Psoas muscle (tissue), 7 donors: ENCODE measurements at regions not wholly inside any gene's neighbourhood (a gene's known extent, or its start where the extent isn't known, plus 50 kb on each side); places are given as distances from the start of the nearest gene placed in this dataset.

Source experiments
- ATAC-seq, 4 donors: fragments of 200-7000 bp; cut with Tn5 transposase; one replicate each; pipeline ENCODE4 v1.9.1; 2020; ENCODE audit warnings: moderate library complexity in 3 of 4, mild to moderate bottlenecking in 2 of 4
- DNase-seq, 2 donors: peaks; one replicate each; pipeline ENCODE4 v3.0.0-alpha.2; 2020
- H3K27ac ChIP-seq: fragments of 200-600 bp; one replicate; pipeline ENCODE4 v1.8.0; 2022
- H3K27me3 ChIP-seq, 3 donors: fragments of 200-600 bp in 1 of 3; one replicate each; pipeline versions ENCODE4 v1.6.1 to v1.8.0; 2013 to 2022; ENCODE audit warnings: low read length in 2 of 3, mild to moderate bottlenecking in 2 of 3, moderate library complexity in 1 of 3; ENCODE audit not compliant: insufficient read depth in 3 of 3
- H3K36me3 ChIP-seq, 2 donors: fragments of 200-600 bp in 1 of 2; one replicate each; pipeline versions ENCODE4 v1.6.1 to v1.8.0; 2013 to 2022; ENCODE audit warnings: low read depth in 1 of 2, mild to moderate bottlenecking in 1 of 2, moderate library complexity in 1 of 2; ENCODE audit not compliant: insufficient read depth in 1 of 2
- H3K4me1 ChIP-seq: fragments of 200-600 bp; one replicate; pipeline ENCODE4 v1.8.0; 2022
- H3K4me3 ChIP-seq: fragments of 200-600 bp; one replicate; pipeline ENCODE4 v1.8.0; 2022; ENCODE audit warnings: mild to moderate bottlenecking
- H3K9me3 ChIP-seq: fragments of 200-600 bp; one replicate; pipeline ENCODE4 v1.8.0; 2022
- WGBS, 3 donors: extraction: QIAGEN DNeasy Blood & Tissue Kit; methylation state at CpG; one replicate each; pipeline versions ENCODE4 v1.1.6 to v1.1.7; 2013; 5-methylcytosine and 5-hydroxymethylcytosine counted together
- intact Hi-C, 2 donors: fragments of 100-400 bp; cut with DNase I; formaldehyde crosslinking; loops; one replicate each; pipeline versions ENCODE4 v1.11.0 to v1.14.2; 2022
- TF ChIP-seq, protein P1 (sequence below): fragments of 200-600 bp; IDR thresholded peaks from one replicate; pipeline ENCODE4 v1.8.0; 2022; ENCODE audit warnings: antibody characterized with exemption
- donor health status: healthy with polysubstance abuse.
- donor health status: DM: no; HTN: no; CAD: no; lungs with moderate emphysema.
- donor health status: Bipolar disorder and iron deficiency.
- donor health status: healthy.
- donor health status: DM: yes; HTN: yes; CAD: no.
- donor health status: DM: no; HTN: no; CAD: no.
- donor health status: DM: yes; HTN: yes; CAD: no.

DNA sequence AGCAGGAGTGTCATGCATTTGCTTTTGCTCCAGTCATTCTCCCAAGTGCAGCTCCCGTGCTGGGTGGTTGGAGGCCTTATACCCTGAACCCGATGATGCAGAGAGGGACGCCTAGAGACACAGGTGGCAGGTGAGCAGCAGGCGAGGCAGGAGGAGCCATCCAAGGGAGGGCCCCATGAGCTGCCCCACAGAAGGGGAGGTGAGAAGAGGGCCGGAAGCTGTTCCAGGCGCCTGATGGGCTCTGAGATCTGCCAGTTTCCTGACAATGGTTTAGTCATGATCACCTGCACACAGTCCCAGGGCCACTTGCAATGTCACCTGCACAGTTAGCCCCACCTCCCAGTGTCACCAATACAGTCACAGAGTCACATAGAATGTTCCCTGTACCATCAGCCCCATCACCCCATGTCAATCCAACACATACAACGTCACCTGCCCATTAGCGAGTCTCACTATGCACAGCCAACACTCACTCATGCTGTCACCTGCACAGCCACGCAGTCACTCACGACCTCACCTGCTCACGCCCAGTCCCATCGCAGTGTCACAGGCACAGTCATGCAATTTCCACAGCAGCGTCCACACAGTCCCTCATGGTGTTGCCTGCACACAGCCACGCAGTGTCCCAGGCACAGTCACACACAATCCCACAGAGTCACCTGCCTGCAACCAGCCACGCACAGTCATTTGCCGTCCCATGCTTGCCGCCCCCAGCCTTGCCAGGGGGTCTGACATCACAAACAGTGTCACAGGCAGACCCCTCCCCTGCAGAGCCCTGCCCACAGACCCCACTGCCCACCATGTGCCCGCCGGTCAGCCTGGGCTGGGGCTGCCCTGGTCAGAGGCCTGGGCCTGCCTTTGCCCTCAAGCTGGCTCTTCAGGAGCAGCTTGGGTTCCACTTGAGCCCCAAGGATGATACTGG is 113.4 kb downstream of the LHX2 start:
- 86 to 91% (median 87%) methylated on average over 19 of the region's 19 CpGs for WGBS, 3 donors
- intact Hi-C loops: loop anchor here (5.0 to 10.0 kb wide), 2 partner anchors 270 to 412 kb away; no protein-coding TSS in a partner anchor
- H3K36me3 ChIP-seq: no peaks in the 10 kb centered on the region
- no peaks in the 10 kb centered on the region for H3K4me1 ChIP-seq
- H3K9me3 ChIP-seq: no peaks in the 10 kb centered on the region
- TF ChIP-seq, protein P1, sequence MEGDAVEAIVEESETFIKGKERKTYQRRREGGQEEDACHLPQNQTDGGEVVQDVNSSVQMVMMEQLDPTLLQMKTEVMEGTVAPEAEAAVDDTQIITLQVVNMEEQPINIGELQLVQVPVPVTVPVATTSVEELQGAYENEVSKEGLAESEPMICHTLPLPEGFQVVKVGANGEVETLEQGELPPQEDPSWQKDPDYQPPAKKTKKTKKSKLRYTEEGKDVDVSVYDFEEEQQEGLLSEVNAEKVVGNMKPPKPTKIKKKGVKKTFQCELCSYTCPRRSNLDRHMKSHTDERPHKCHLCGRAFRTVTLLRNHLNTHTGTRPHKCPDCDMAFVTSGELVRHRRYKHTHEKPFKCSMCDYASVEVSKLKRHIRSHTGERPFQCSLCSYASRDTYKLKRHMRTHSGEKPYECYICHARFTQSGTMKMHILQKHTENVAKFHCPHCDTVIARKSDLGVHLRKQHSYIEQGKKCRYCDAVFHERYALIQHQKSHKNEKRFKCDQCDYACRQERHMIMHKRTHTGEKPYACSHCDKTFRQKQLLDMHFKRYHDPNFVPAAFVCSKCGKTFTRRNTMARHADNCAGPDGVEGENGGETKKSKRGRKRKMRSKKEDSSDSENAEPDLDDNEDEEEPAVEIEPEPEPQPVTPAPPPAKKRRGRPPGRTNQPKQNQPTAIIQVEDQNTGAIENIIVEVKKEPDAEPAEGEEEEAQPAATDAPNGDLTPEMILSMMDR: no peak
- ATAC-seq: no peak
- H3K27ac ChIP-seq: no peak overlapping the region
- no peak for DNase-seq
- no peaks in the 10 kb centered on the region for H3K27me3 ChIP-seq
- no peak overlapping the region for H3K4me3 ChIP-seq

DNA sequence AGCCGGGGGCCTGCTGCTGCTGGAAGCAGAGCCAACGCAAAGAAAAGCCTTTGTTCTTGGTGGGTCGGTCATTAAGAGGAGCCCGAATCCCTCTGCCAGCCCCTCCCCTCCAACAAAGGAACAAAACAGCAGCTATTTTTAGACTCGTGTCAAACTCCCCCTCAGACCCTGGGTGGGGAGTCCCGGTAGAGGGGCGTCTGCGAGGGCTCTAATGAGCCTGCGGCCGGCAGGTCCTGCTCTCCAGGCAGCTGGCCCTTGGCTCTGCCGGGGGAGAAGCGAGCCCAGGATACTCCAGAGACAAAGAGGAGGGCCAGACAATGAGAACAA is 114.0 kb downstream of the LHX2 start:
- ATAC-seq: no peak
- Histone ChIP-seq H3K36me3 (no peaks in the 10 kb centered on the region), H3K9me3 (no peaks in the 10 kb centered on the region), H3K27me3 (no peaks in the 10 kb centered on the region), H3K4me3 (no peak overlapping the region), H3K27ac (no peak overlapping the region), H3K4me1 (no peaks in the 10 kb centered on the region)
- 23 to 36% (median 35%) methylated on average over 12 of the region's 12 CpGs for WGBS, 3 donors
- no peak for DNase-seq
- intact Hi-C loops: loop anchor here (5.0 to 10.0 kb wide), 2 partner anchors 269 to 412 kb away; no protein-coding TSS in a partner anchor
- TF ChIP-seq, protein P1: no peak

DNA sequence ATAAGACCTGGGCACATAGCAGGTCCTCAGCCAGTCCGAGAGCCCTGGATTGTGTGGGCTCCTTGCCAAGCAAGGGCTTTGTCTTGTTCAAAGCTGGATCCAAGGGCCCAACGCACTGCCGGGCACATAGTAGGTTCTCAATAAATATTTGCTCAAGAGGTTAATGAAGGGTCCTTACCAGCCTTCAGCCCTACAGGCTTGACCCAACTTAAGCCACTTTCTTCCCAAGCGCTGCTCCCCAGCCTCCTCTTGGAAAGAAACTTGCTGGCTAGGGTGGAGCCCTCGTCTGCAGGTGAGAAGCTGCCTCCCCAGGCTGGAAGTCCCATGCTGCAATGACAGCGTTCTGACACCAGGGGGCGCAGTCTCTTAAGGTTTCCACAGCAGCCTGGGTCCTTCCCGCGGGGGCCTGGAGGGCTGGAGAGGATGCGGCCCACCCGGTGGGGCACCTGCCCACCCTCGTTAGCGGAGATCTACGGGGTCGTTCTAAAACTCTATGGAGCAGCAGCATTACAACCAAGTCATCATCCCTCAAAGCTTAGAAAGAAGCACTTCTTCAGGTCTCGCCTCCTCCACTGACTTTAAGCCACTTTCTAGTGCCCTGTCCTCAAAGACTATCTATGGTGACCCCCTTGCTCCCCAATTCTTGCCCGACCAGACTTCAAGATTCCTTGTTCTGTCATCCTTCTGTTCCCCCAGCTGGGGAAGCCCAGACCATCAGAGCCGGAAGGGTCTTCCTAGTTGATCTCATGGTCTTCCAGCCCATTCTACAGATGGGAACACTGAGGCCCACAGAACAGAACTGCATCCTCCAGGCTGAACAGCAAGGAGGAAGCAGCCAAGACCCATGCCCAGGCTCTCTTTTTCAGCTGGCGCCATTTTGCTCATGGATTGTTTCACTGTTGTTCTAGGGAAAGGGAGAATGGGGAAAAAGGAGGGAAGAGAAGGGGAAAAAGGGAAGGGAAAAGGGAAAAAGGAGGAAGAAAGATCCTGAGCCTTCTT is 115.4 kb downstream of the LHX2 start:
- H3K27me3 ChIP-seq: no peaks in the 10 kb centered on the region
- no peak overlapping the region for H3K27ac ChIP-seq
- H3K9me3 ChIP-seq: no peaks in the 10 kb centered on the region
- ATAC-seq (peak; percentile 58 to 80 (median 76)), DNase-seq (peak; percentile 68 to 82)
- no peak overlapping the region for H3K4me3 ChIP-seq
- no peaks in the 10 kb centered on the region for H3K4me1 ChIP-seq
- intact Hi-C loops: loop anchor here (1.0 to 10.0 kb wide), 5 partner anchors 193 to 410 kb away; no protein-coding TSS in a partner anchor
- WGBS, 3 donors: 31 to 32% (median 31%) methylated on average over 19 of the region's 19 CpGs
- no peaks in the 10 kb centered on the region for H3K36me3 ChIP-seq
- TF ChIP-seq, protein P1: peak; percentile 98

DNA sequence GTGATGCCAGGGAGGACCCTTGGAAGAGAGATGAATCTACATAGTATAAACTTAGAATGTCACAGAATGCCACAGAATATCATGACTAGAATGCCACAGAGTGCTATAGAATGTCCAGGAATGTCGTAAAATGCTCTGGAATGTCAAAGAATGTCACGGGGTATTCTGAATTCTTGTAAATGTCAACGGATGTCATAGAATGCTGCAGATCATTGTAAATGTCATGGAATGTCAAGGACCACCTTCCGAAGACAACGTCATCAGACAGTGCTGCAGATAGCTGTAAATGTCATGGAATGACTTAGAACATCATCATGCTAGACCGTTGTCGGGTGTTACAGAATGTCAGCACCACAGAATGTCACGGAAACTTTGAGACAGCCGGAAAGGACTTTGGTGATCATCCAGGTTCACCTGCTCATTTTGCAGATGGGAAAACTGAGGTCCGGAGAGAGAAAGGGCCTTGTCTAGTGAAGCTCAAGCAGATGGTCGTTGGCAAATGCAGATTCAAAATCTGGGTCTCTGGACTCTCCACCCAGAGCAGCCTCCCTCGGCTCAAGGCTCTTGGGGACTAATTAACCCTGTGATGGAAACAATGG is 117.1 kb downstream of the LHX2 start:
- 64 to 70% (median 69%) methylated on average over 12 of the region's 12 CpGs for WGBS, 3 donors

More for the DNA sequence above, 117.1 kb downstream of the LHX2 start:
- H3K36me3 ChIP-seq: no peaks in the 10 kb centered on the region
- H3K4me1 ChIP-seq: no peaks in the 10 kb centered on the region
- no peaks in the 10 kb centered on the region for H3K9me3 ChIP-seq
- no peaks in the 10 kb centered on the region for H3K27me3 ChIP-seq
- DNase-seq (no peak), ATAC-seq (no peak)
- no peak overlapping the region for H3K4me3 ChIP-seq
- intact Hi-C loops: loop anchor here (5.0 to 10.0 kb wide), 2 partner anchors 266 to 409 kb away; no protein-coding TSS in a partner anchor
- no peak overlapping the region for H3K27ac ChIP-seq
- TF ChIP-seq, protein P1: no peak
